Activated CD4-positive, alpha-beta T cell treated with anti-CD3 and anti-CD28 coated beads, Interleukin-2, amount 50 U/mL, for 48 hours (primary cell): ENCODE measurements at regions not wholly inside any gene's neighbourhood (a gene's known extent, or its start where the extent isn't known, plus 50 kb on each side); places are given as distances from the start of the nearest gene placed in this dataset.
"Not testable (repeated sequence)": the region's sequence is repeated elsewhere in the genome, so short reads cannot be mapped to it uniquely, and the experiment has no call there.

ENCODE experiments used
- DNase-seq, 2 experiments: peaks; one replicate each; pipeline ENCODE4 v3.0.0-alpha.2; 2020

GRCh38 chr22:48782326-48782725 is 1045.3 kb downstream of the BRD1 start:
- DNase-seq, result no peak

- no peak for DNase-seq
Measured at GRCh38 chr22:48781868-48782267, 1045.8 kb downstream of the BRD1 start.

GRCh38 chr22:48781391-48781790 is 1046.3 kb downstream of the BRD1 start:
- no peak for DNase-seq

- DNase-seq, result no peak
Measured at GRCh38 chr22:48780597-48781277, 1046.9 kb downstream of the BRD1 start.

GRCh38 chr22:48779661-48780596 is 1047.7 kb downstream of the BRD1 start:
- no peak for DNase-seq

- no peak for DNase-seq
Measured at GRCh38 chr22:48779211-48779643, 1048.4 kb downstream of the BRD1 start.

GRCh38 chr22:48778308-48779195 is 1049.1 kb downstream of the BRD1 start:
- DNase-seq, result no peak

- DNase-seq, result no peak
Measured at GRCh38 chr22:48772286-48772907, 1055.3 kb downstream of the BRD1 start.

GRCh38 chr22:48765595-48765994 is 1062.1 kb downstream of the BRD1 start:
- no peak for DNase-seq

- no peak for DNase-seq
Measured at GRCh38 chr22:48761546-48761945, 1066.1 kb downstream of the BRD1 start.

GRCh38 chr22:48760481-48761390 is 1066.9 kb downstream of the BRD1 start:
- DNase-seq, result no peak

- no peak for DNase-seq
Measured at GRCh38 chr22:48758881-48759875, 1068.5 kb downstream of the BRD1 start.

GRCh38 chr22:48757985-48758561 is 1069.6 kb downstream of the BRD1 start:
- DNase-seq, result no peak

- DNase-seq, result no peak
Measured at GRCh38 chr22:48757581-48757980, 1070.1 kb downstream of the BRD1 start.

GRCh38 chr22:48757135-48757534 is 1070.5 kb downstream of the BRD1 start:
- not testable (repeated sequence) for DNase-seq

- no peak for DNase-seq
Measured at GRCh38 chr22:48756146-48757111, 1071.2 kb downstream of the BRD1 start.

GRCh38 chr22:48755059-48755949 is 1072.4 kb downstream of the BRD1 start:
- DNase-seq, result no peak
